Keratinocyte (primary cell): ENCODE measurements at regions not wholly inside any gene's neighbourhood (a gene's known extent, or its start where the extent isn't known, plus 50 kb on each side); places are given as distances from the start of the nearest gene placed in this dataset.

ENCODE experiments used
- DNase-seq: peaks from one replicate; pipeline ENCODE4 v3.0.0-alpha.2; 2011; ENCODE audit warnings: low read depth, missing footprints, low spot score
- FAIRE-seq: peaks from 2 replicates; lab custom pipeline; 2011; peaks lifted over from hg19 to GRCh38; lab: Jason Lieb, UNC
- H2AFZ ChIP-seq: 2 replicates; pipeline ENCODE4 v1.6.0; 2012; ENCODE audit warnings: low read length, control low read depth, inconsistent platforms; ENCODE audit not compliant: control insufficient read depth
- H3K27ac ChIP-seq: 2 replicates; pipeline ENCODE4 v1.5.1; 2011; ENCODE audit warnings: low read length; ENCODE audit not compliant: control insufficient read depth, insufficient read depth
- H3K27me3 ChIP-seq: 3 replicates; pipeline ENCODE4 v1.6.0; 2011; ENCODE audit warnings: low read length; ENCODE audit not compliant: control insufficient read depth, insufficient read depth; ENCODE audit errors: extremely low read depth
- H3K36me3 ChIP-seq, 2 experiments: 2 replicates in 1 of 2; 3 replicates in 1 of 2; pipeline ENCODE4 v1.5.1; 2011; ENCODE audit warnings: low read length in 2 of 2, mild to moderate bottlenecking in 1 of 2; ENCODE audit not compliant: control insufficient read depth in 2 of 2, insufficient read depth in 2 of 2; ENCODE audit errors: extremely low read depth in 1 of 2
- H3K4me1 ChIP-seq: 3 replicates; pipeline ENCODE4 v1.5.1; 2011; ENCODE audit warnings: low read length; ENCODE audit not compliant: control insufficient read depth, insufficient read depth; ENCODE audit errors: extremely low read depth
- H3K4me2 ChIP-seq: 3 replicates; pipeline ENCODE4 v1.6.0; 2011; ENCODE audit warnings: low read depth, low read length; ENCODE audit not compliant: control insufficient read depth, insufficient read depth; ENCODE audit errors: extremely low read depth
- H3K4me3 ChIP-seq, 3 experiments: fragments of 200-600 bp in 1 of 3; sonication (generic) in 1 of 3; 2 replicates in 2 of 3; 3 replicates in 1 of 3; pipeline ENCODE4 v1.5.1; 2011 to 2016; ENCODE audit warnings: low read length in 3 of 3, mild to moderate bottlenecking in 3 of 3, control low read depth in 2 of 3, inconsistent platforms in 1 of 3, low read depth in 1 of 3, mixed read lengths in 1 of 3, mixed run types in 1 of 3, moderate library complexity in 1 of 3; ENCODE audit not compliant: control insufficient read depth in 2 of 3, insufficient read depth in 2 of 3; ENCODE audit errors: extremely low read depth in 1 of 3
- H3K79me2 ChIP-seq: 2 replicates; pipeline ENCODE4 v1.6.0; 2012; ENCODE audit warnings: low read length; ENCODE audit not compliant: control insufficient read depth, insufficient read depth
- H3K9ac ChIP-seq: 3 replicates; pipeline ENCODE4 v1.6.0; 2011; ENCODE audit warnings: low read length; ENCODE audit not compliant: control insufficient read depth, insufficient read depth; ENCODE audit errors: extremely low read depth
- H3K9me1 ChIP-seq: 3 replicates; pipeline ENCODE4 v1.6.0; 2011; ENCODE audit warnings: low read length; ENCODE audit not compliant: control insufficient read depth, insufficient read depth; ENCODE audit errors: extremely low read depth
- H3K9me3 ChIP-seq: 2 replicates; pipeline ENCODE4 v1.5.1; 2012; ENCODE audit warnings: low read depth, low read length; ENCODE audit not compliant: control insufficient read depth
- H4K20me1 ChIP-seq: 3 replicates; pipeline ENCODE4 v1.6.0; 2011; ENCODE audit warnings: low read length; ENCODE audit not compliant: control insufficient read depth, insufficient read depth; ENCODE audit errors: extremely low read depth
- CTCF ChIP-seq, 3 experiments: IDR thresholded peaks in 1 of 3; conservative IDR thresholded peaks in 1 of 3; optimal IDR thresholded peaks in 1 of 3; 2 replicates in 2 of 3; 3 replicates in 1 of 3; pipeline versions ENCODE3 to v1.5.1; 2011; ENCODE audit warnings: low read length in 3 of 3, mild to moderate bottlenecking in 3 of 3, moderate library complexity in 2 of 3, control low read depth in 1 of 3, inconsistent platforms in 1 of 3; ENCODE audit not compliant: insufficient read depth in 2 of 3; ENCODE audit errors: extremely low read depth in 1 of 3
- EZH2 ChIP-seq: IDR thresholded peaks from one replicate; pipeline ENCODE4 v1.6.1; 2012; ENCODE audit warnings: inconsistent platforms, mild to moderate bottlenecking, low read length, moderate library complexity
- dilution Hi-C: fragments of 300-500 bp; cut with MboI; formaldehyde crosslinking; loops from one replicate; pipeline ENCODE4 v1.7.0; 2020; ENCODE audit warnings: low sequenced_read_pairs; ENCODE audit not compliant: extremely low pct_ligation_motif_present

DNA sequence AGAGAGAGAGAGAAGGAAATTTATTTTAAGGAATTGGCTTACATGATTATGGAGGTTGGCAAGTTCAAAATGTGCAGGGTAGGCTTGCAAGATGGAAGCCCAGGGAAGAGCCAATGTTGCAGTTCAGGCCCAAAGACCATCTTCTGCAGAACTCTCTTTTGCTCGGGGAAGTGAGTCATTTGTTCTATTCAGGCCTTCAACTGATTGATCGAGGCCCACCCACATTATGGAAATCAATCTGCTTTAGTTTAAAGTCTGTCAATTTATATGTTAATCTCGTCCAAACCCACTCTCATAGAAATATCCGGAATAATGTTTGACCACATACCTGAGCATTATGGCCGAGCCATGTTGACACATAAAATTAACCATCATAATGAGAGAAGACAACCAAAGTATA is 113.3 kb upstream of the CXCL12 start:
- H3K4me3 ChIP-seq = no peak overlapping the region
- H2AFZ ChIP-seq = no peak overlapping the region
- no peaks in the 10 kb centered on the region for H3K27me3 ChIP-seq
- FAIRE-seq (no peak), DNase-seq (no peak)
- H3K9me1 ChIP-seq = no peaks in the 10 kb centered on the region
- no peaks in the 10 kb centered on the region for H3K36me3 ChIP-seq
- no peak overlapping the region for H3K27ac ChIP-seq
- H3K79me2 ChIP-seq = no peaks in the 10 kb centered on the region
- H3K9ac ChIP-seq = no peak overlapping the region
- no peak overlapping the region for H3K4me2 ChIP-seq
- no peaks in the 10 kb centered on the region for H4K20me1 ChIP-seq
- dilution Hi-C loops = no loop called here
- H3K9me3 ChIP-seq = no peaks in the 10 kb centered on the region
- TF ChIP-seq CTCF (optimal IDR thresholded peaks at IDR 0.05 in 1 of 3, IDR thresholded peaks at IDR 0.05 in 1 of 3, conservative IDR thresholded peaks at IDR 0.05 in 1 of 3; ENCODE audit: extremely low read depth in 1 of 3, insufficient read depth in 2 of 3, low read length in 3 of 3) = no peak
- TF ChIP-seq EZH2 = no peak
- H3K4me1 ChIP-seq = no peaks in the 10 kb centered on the region

GRCh38 chr10:44500451-44500850 is 115.6 kb upstream of the CXCL12 start:
- H3K4me3 ChIP-seq = no peak overlapping the region
- H3K9me3 ChIP-seq = no peaks in the 10 kb centered on the region
- dilution Hi-C loops = no loop called here
- H3K9me1 ChIP-seq = no peaks in the 10 kb centered on the region
- H2AFZ ChIP-seq = no peak overlapping the region
- H3K79me2 ChIP-seq = no peaks in the 10 kb centered on the region
- H3K4me2 ChIP-seq = no peak overlapping the region
- H3K4me1 ChIP-seq = no peaks in the 10 kb centered on the region
- FAIRE-seq (no peak), DNase-seq (no peak)
- H4K20me1 ChIP-seq = no peaks in the 10 kb centered on the region
- no peak for TF ChIP-seq CTCF (optimal IDR thresholded peaks at IDR 0.05 in 1 of 3, IDR thresholded peaks at IDR 0.05 in 1 of 3, conservative IDR thresholded peaks at IDR 0.05 in 1 of 3; ENCODE audit: extremely low read depth in 1 of 3, insufficient read depth in 2 of 3, low read length in 3 of 3)
- TF ChIP-seq EZH2 = no peak
- H3K9ac ChIP-seq = no peak overlapping the region
- no peak overlapping the region for H3K27ac ChIP-seq
- no peaks in the 10 kb centered on the region for H3K36me3 ChIP-seq
- no peaks in the 10 kb centered on the region for H3K27me3 ChIP-seq
